SK-N-MC (cell line): ENCODE measurements at regions not wholly inside any gene's neighbourhood (a gene's known extent, or its start where the extent isn't known, plus 50 kb on each side); places are given as distances from the start of the nearest gene placed in this dataset.

Experiments used
- EZH2 ChIP-seq: fragments of 200-600 bp; sonication (generic); IDR thresholded peaks from one replicate; pipeline ENCODE4 v1.6.1; 2017; ENCODE audit warnings: antibody characterized with exemption
- FOXP2 ChIP-seq: optimal IDR thresholded peaks from 2 replicates; pipeline ENCODE3; 2011; ENCODE audit warnings: mild to moderate bottlenecking, moderate library complexity; ENCODE audit not compliant: insufficient read depth; ENCODE audit errors: extremely low read length, control extremely low read depth
- POLR2AphosphoS5 ChIP-seq: IDR thresholded peaks from 2 replicates; pipeline ENCODE4 v1.6.1; 2012; ENCODE audit warnings: mild to moderate bottlenecking, low read depth, low read length, borderline replicate concordance

DNA sequence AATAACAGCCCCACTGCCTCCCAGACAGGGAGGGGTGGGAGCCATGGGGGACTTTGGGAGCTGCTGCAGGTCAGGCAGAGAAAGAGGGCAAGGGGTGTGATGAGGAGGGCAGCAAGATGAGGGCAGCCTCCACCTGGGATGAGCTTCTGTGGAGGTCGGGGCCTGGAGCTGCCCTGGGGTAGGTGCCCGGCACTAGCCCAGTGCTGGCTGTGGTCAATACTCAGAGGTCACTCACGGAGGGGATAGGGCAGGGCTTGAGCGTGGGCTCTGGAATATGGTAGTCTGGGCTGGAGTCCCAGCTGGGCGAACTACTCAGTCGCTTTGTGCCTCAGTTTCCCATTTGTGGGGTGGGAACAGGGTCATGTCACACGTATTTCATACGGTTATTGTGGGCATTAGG is 169.0 kb downstream of the IRF8 start:
- no peak for TF ChIP-seq POLR2AphosphoS5
- no peak for TF ChIP-seq EZH2
- no peak for TF ChIP-seq FOXP2
